Ishikawa (cell line): ENCODE measurements at regions not wholly inside any gene's neighbourhood (a gene's known extent, or its start where the extent isn't known, plus 50 kb on each side); places are given as distances from the start of the nearest gene placed in this dataset.

ENCODE experiments used
- CEBPB ChIP-seq: IDR thresholded peaks from 2 replicates; pipeline ENCODE4 v1.6.1; 2012
- CREB1 ChIP-seq: IDR thresholded peaks from 2 replicates; pipeline ENCODE4 v1.6.1; 2012; ENCODE audit warnings: low read depth
- EGR1 ChIP-seq: IDR thresholded peaks from 2 replicates; pipeline ENCODE4 v1.6.1; 2012
- EP300 ChIP-seq: IDR thresholded peaks from 2 replicates; pipeline ENCODE4 v1.6.1; 2012; ENCODE audit warnings: borderline replicate concordance
- FOXM1 ChIP-seq: IDR thresholded peaks from 2 replicates; pipeline ENCODE4 v1.6.1; 2012; ENCODE audit warnings: low read depth, borderline replicate concordance
- MAX ChIP-seq: IDR thresholded peaks from 2 replicates; pipeline ENCODE4 v1.6.1; 2012
- NFIC ChIP-seq: IDR thresholded peaks from 2 replicates; pipeline ENCODE4 v1.6.1; 2012
- RAD21 ChIP-seq: IDR thresholded peaks from 2 replicates; pipeline ENCODE4 v1.6.1; 2012; ENCODE audit warnings: low read depth
- REST ChIP-seq: IDR thresholded peaks from 2 replicates; pipeline ENCODE4 v1.6.1; 2012; ENCODE audit warnings: low read depth, mild to moderate bottlenecking
- TAF1 ChIP-seq: IDR thresholded peaks from 2 replicates; pipeline ENCODE4 v1.6.1; 2012; ENCODE audit warnings: low read depth, mild to moderate bottlenecking
- TCF12 ChIP-seq: IDR thresholded peaks from 2 replicates; pipeline ENCODE4 v1.6.1; 2012; ENCODE audit warnings: low read depth
- TEAD4 ChIP-seq: IDR thresholded peaks from 2 replicates; pipeline ENCODE4 v1.6.1; 2012
- USF1 ChIP-seq: IDR thresholded peaks from 2 replicates; pipeline ENCODE4 v1.6.1; 2012
- YY1 ChIP-seq: IDR thresholded peaks from 2 replicates; pipeline ENCODE4 v1.6.1; 2012; ENCODE audit warnings: low read depth
- ZBTB7A ChIP-seq: IDR thresholded peaks from 2 replicates; pipeline ENCODE4 v1.6.1; 2012; ENCODE audit warnings: low read depth

DNA sequence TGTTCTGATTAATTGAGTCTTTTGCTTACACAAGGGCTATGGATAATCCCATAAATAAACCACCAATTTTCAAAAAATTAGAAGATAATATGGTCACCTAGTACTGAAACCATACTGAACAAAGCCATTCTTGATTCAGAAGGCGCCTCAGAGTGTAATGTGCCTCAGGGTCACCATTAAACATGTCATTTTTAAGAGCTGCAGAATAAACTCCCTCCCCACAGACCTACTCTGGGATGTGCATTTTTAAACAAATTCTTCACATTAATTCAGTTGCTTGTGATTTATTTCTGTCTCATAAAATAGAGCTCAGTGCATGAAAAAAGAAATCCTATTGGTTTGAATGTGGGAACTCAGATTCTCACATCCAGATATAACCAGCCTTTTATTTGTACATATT lies 202.1 kb upstream of the HEY2 start:
- TF ChIP-seq YY1 (no peak), FOXM1 (no peak), NFIC (no peak), EP300 (no peak), ZBTB7A (no peak), TEAD4 (no peak), CEBPB (no peak), MAX (no peak), RAD21 (no peak), REST (no peak), USF1 (no peak), TAF1 (no peak), EGR1 (no peak), TCF12 (no peak), CREB1 (no peak)

- no peak for TF ChIP-seq TEAD4
- TF ChIP-seq TCF12, result no peak
- no peak for TF ChIP-seq EP300
- no peak for TF ChIP-seq ZBTB7A
- no peak for TF ChIP-seq YY1
- TF ChIP-seq FOXM1, result no peak
- TF ChIP-seq RAD21, result no peak
- no peak for TF ChIP-seq EGR1
- TF ChIP-seq CEBPB, result no peak
- TF ChIP-seq NFIC, result no peak
- no peak for TF ChIP-seq MAX
- TF ChIP-seq USF1, result no peak
- TF ChIP-seq REST, result no peak
- TF ChIP-seq CREB1, result no peak
- no peak for TF ChIP-seq TAF1
These were observed 200.1 kb upstream of the HEY2 start for GRCh38 chr6:125549202-125549884.

DNA sequence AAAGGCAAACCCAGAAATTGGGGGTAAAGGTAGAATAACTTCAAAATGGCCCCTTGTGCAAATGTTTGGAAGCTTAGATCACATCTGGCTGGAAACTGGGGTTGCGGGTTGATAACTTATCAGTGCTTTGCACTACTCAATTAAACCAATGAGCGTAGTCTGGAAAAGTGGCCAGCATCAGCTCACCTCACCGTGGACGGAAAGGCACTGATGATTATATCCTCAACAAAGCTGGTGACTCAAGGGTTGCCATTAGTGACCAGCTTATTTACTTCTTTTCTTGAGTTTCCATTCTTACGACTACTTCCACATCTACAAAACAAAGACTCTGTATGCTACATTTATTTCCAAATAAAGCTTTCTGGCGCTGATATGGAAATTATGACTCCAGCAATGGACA lies 198.5 kb upstream of the HEY2 start:
- TF ChIP-seq CREB1, result no peak

DNA sequence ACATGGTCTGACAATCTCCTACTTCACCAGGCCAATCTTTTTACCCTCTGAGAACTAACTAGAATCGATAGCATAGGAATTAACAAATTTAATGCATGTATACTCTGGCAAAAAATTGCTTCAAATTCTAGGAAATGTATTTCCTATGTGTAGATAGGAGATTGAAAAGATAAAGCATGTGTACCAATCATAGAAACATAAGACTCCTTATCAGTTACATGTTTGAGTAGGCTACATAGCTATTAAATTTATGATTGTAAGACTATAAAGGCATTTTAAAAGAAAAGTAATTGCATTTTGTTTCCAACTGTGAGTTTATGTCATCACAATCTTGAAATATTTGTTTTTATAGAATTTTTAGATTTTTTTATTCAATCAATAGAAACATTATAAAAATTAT lies 196.6 kb upstream of the HEY2 start:
- TF ChIP-seq TAF1, result no peak
- no peak for TF ChIP-seq EGR1
- no peak for TF ChIP-seq TCF12
- TF ChIP-seq RAD21, result no peak
- TF ChIP-seq CEBPB, result no peak
- no peak for TF ChIP-seq USF1
- no peak for TF ChIP-seq CREB1
- no peak for TF ChIP-seq TEAD4
- no peak for TF ChIP-seq REST
- no peak for TF ChIP-seq YY1
- TF ChIP-seq ZBTB7A, result no peak
- TF ChIP-seq MAX, result no peak
- no peak for TF ChIP-seq EP300
- no peak for TF ChIP-seq FOXM1
- no peak for TF ChIP-seq NFIC
